GM18508 (cell line): ENCODE measurements at regions not wholly inside any gene's neighbourhood (a gene's known extent, or its start where the extent isn't known, plus 50 kb on each side); places are given as distances from the start of the nearest gene placed in this dataset.
"Not testable (repeated sequence)": the region's sequence is repeated elsewhere in the genome, so short reads cannot be mapped to it uniquely, and the experiment has no call there.

Source experiments
- ATAC-seq: cut with Tn5 transposase; IDR thresholded peaks from one replicate; pipeline ENCODE4 v1.9.1; 2021; ENCODE audit warnings: moderate number of reproducible peaks; ENCODE audit not compliant: insufficient read depth, unreplicated experiment

GRCh38 chr12:84507956-84508850 is 404.4 kb downstream of the SLC6A15 start:
- peak; percentile 87 for ATAC-seq

GRCh38 chr12:84506282-84506681 is 406.3 kb downstream of the SLC6A15 start:
- ATAC-seq = no peak

GRCh38 chr12:84502907-84503787 is 409.5 kb downstream of the SLC6A15 start:
- peak; percentile 71 for ATAC-seq

GRCh38 chr12:84502180-84502860 is 410.3 kb downstream of the SLC6A15 start:
- no peak for ATAC-seq

GRCh38 chr12:84497819-84498218 is 414.8 kb downstream of the SLC6A15 start:
- ATAC-seq = no peak

- ATAC-seq = no peak
Observed at GRCh38 chr12:84495711-84496110, 416.9 kb downstream of the SLC6A15 start.

GRCh38 chr12:84492351-84492883 is 420.2 kb downstream of the SLC6A15 start:
- ATAC-seq = no peak

GRCh38 chr12:84484798-84485197 is 427.8 kb downstream of the SLC6A15 start:
- ATAC-seq = no peak

GRCh38 chr12:84480803-84481202 is 431.8 kb downstream of the SLC6A15 start:
- no peak for ATAC-seq

GRCh38 chr12:84470361-84470760 is 442.2 kb downstream of the SLC6A15 start:
- no peak for ATAC-seq

- ATAC-seq = no peak
Observed at GRCh38 chr12:84464616-84465015, 448.0 kb downstream of the SLC6A15 start.

GRCh38 chr12:84463741-84464495 is 448.7 kb downstream of the SLC6A15 start:
- no peak for ATAC-seq

- ATAC-seq = no peak
Observed at GRCh38 chr12:84455598-84455997, 457.0 kb downstream of the SLC6A15 start.

- not testable (repeated sequence) for ATAC-seq
Observed at GRCh38 chr12:84446478-84446877, 466.1 kb downstream of the SLC6A15 start.

- ATAC-seq = no peak
Observed at GRCh38 chr12:84436134-84436533, 476.5 kb downstream of the SLC6A15 start.

- ATAC-seq = no peak
Observed at GRCh38 chr12:84435682-84436081, 476.9 kb downstream of the SLC6A15 start.

GRCh38 chr12:84422340-84422739 is 490.3 kb downstream of the SLC6A15 start:
- ATAC-seq = no peak

- ATAC-seq = peak; percentile 64
Observed at GRCh38 chr12:84421103-84421502, 491.5 kb downstream of the SLC6A15 start.

GRCh38 chr12:84416626-84417025 is 496.0 kb downstream of the SLC6A15 start:
- no peak for ATAC-seq

GRCh38 chr12:84415946-84416345 is 496.7 kb downstream of the SLC6A15 start:
- no peak for ATAC-seq
